KMS-11 (cell line): ENCODE measurements at regions not wholly inside any gene's neighbourhood (a gene's known extent, or its start where the extent isn't known, plus 50 kb on each side); places are given as distances from the start of the nearest gene placed in this dataset.

Experiments
- H2AFZ ChIP-seq: fragments of 200-600 bp; sonication (generic); 2 replicates; pipeline ENCODE4 v1.6.1; 2016; ENCODE audit warnings: antibody characterized with exemption, mixed run types, low read depth
- H3K27ac ChIP-seq: fragments of 200-600 bp; sonication (generic); 2 replicates; pipeline ENCODE4 v1.6.1; 2016; ENCODE audit warnings: mild to moderate bottlenecking, mixed run types
- H3K27me3 ChIP-seq: fragments of 200-600 bp; sonication (generic); 2 replicates; pipeline ENCODE4 v1.6.1; 2017; ENCODE audit warnings: mild to moderate bottlenecking, low read depth, mixed run types, moderate library complexity; ENCODE audit not compliant: insufficient read depth
- H3K36me3 ChIP-seq: fragments of 200-600 bp; sonication (generic); 2 replicates; pipeline ENCODE4 v1.6.1; 2017; ENCODE audit warnings: mild to moderate bottlenecking, mixed run types; ENCODE audit not compliant: insufficient read depth
- H3K4me1 ChIP-seq: fragments of 200-600 bp; sonication (generic); 2 replicates; pipeline ENCODE4 v1.6.1; 2016; ENCODE audit warnings: mild to moderate bottlenecking, low read depth, mixed run types; ENCODE audit not compliant: poor library complexity, severe bottlenecking
- H3K4me2 ChIP-seq: fragments of 200-600 bp; sonication (generic); 2 replicates; pipeline ENCODE4 v1.7.0; 2016; ENCODE audit warnings: mild to moderate bottlenecking, mixed run types
- H3K4me3 ChIP-seq: fragments of 200-600 bp; sonication (generic); IDR thresholded peaks from 2 replicates; pipeline ENCODE4 v1.6.1; 2017; ENCODE audit warnings: low read depth, low read length, mixed read lengths; ENCODE audit not compliant: insufficient read depth
- H3K79me2 ChIP-seq: fragments of 200-600 bp; sonication (generic); 2 replicates; pipeline ENCODE4 v1.6.1; 2016; ENCODE audit warnings: low read depth, mixed run types; ENCODE audit not compliant: insufficient read depth
- H3K9ac ChIP-seq: fragments of 200-600 bp; sonication (generic); 2 replicates; pipeline ENCODE4 v1.6.1; 2016; ENCODE audit warnings: mild to moderate bottlenecking, mixed run types
- H4K20me1 ChIP-seq: fragments of 200-600 bp; sonication (generic); 2 replicates; pipeline ENCODE4 v1.6.1; 2016; ENCODE audit warnings: mild to moderate bottlenecking, mixed run types; ENCODE audit not compliant: insufficient read depth
- CTCF ChIP-seq: fragments of 200-600 bp; sonication (generic); conservative IDR thresholded peaks from 2 replicates; pipeline ENCODE4 v1.6.1; 2017; ENCODE audit warnings: low read depth, mild to moderate bottlenecking, antibody characterized with exemption, low read length, moderate library complexity, mixed read lengths

- H3K4me1 ChIP-seq: no peaks in the 10 kb centered on the region
- no peaks in the 10 kb centered on the region for H3K27me3 ChIP-seq
- no peaks in the 10 kb centered on the region for H3K36me3 ChIP-seq
- H3K79me2 ChIP-seq: no peaks in the 10 kb centered on the region
- H3K9ac ChIP-seq: no peak overlapping the region
- no peaks in the 10 kb centered on the region for H4K20me1 ChIP-seq
- no peak overlapping the region for H3K4me2 ChIP-seq
- H2AFZ ChIP-seq: no peak overlapping the region
- no peak overlapping the region for H3K27ac ChIP-seq
- H3K4me3 ChIP-seq: no peak overlapping the region
- TF ChIP-seq CTCF: no peak
Measured at GRCh38 chr2:14189929-14190328, 442.6 kb upstream of the LRATD1 start.

- no peaks in the 10 kb centered on the region for H3K4me1 ChIP-seq
- no peak for TF ChIP-seq CTCF
Measured at GRCh38 chr2:14194233-14194632, 438.3 kb upstream of the LRATD1 start.

GRCh38 chr2:14197293-14197692, 435.2 kb upstream of the LRATD1 start:
- no peaks in the 10 kb centered on the region for H3K79me2 ChIP-seq
- no peak overlapping the region for H3K4me3 ChIP-seq
- H3K27me3 ChIP-seq: no peaks in the 10 kb centered on the region
- no peaks in the 10 kb centered on the region for H4K20me1 ChIP-seq
- H3K27ac ChIP-seq: no peak overlapping the region
- no peak overlapping the region for H3K9ac ChIP-seq
- H3K36me3 ChIP-seq: no peaks in the 10 kb centered on the region
- H3K4me1 ChIP-seq: no peaks in the 10 kb centered on the region
- no peak overlapping the region for H2AFZ ChIP-seq
- H3K4me2 ChIP-seq: no peak overlapping the region
- no peak for TF ChIP-seq CTCF

More at GRCh38 chr2:14194233-14194632, 438.3 kb upstream of the LRATD1 start:
- Histone ChIP-seq H2AFZ (no peak overlapping the region), H3K4me3 (no peak overlapping the region), H3K27ac (no peak overlapping the region), H3K36me3 (no peaks in the 10 kb centered on the region), H3K4me2 (no peak overlapping the region), H3K79me2 (no peaks in the 10 kb centered on the region), H3K27me3 (no peaks in the 10 kb centered on the region), H4K20me1 (no peaks in the 10 kb centered on the region), H3K9ac (no peak overlapping the region)

GRCh38 chr2:14199040-14199439, 433.5 kb upstream of the LRATD1 start:
- H3K9ac ChIP-seq: no peak overlapping the region
- no peaks in the 10 kb centered on the region for H4K20me1 ChIP-seq
- no peaks in the 10 kb centered on the region for H3K4me1 ChIP-seq
- H3K4me2 ChIP-seq: no peak overlapping the region
- no peaks in the 10 kb centered on the region for H3K27me3 ChIP-seq
- no peak for TF ChIP-seq CTCF
- H3K4me3 ChIP-seq: no peak overlapping the region
- H3K36me3 ChIP-seq: no peaks in the 10 kb centered on the region
- no peaks in the 10 kb centered on the region for H3K79me2 ChIP-seq
- H3K27ac ChIP-seq: no peak overlapping the region
- H2AFZ ChIP-seq: no peak overlapping the region
